ENCODE measurements at regions not wholly inside any gene's neighbourhood (a gene's known extent, or its start where the extent isn't known, plus 50 kb on each side); places are given as distances from the start of the nearest gene placed in this dataset.

GRCh38 chr1:94730450-94730849, 89.7 kb upstream of the SLC44A3 start:
- Mint-ChIP-seq H3K36me3 (ENCODE audit: insufficient read depth, unreplicated experiment) (no peaks in the 10 kb centered on the region), H3K4me1 (ENCODE audit: low read depth, unreplicated experiment) (peaks cover 7% of the 10 kb centered on the region), H3K27me3 (ENCODE audit: insufficient read depth, unreplicated experiment) (no peaks in the 10 kb centered on the region), H3K9me3 (ENCODE audit: unreplicated experiment) (no peaks in the 10 kb centered on the region), H3K4me3 (ENCODE audit: unreplicated experiment) (no peak overlapping the region), H3K27ac (ENCODE audit: unreplicated experiment) (no peak overlapping the region)
- intact Hi-C loops (cut with micrococcal nuclease; ENCODE audit: unreplicated experiment): no loop called here
- no TSS peak for BruUV-seq (replicated peaks)
- Histone ChIP-seq H3K36me3 (ENCODE audit: control insufficient read depth, insufficient read depth, low read length) (no peaks in the 10 kb centered on the region), H3K4me1 (no peaks in the 10 kb centered on the region), H3K27me3 (replicated peaks; ENCODE audit: control insufficient read depth, insufficient read depth, low read length) (no peaks in the 10 kb centered on the region), H3K4me3 (ENCODE audit: low read depth, low read length) (no peak overlapping the region), H3K9me3 (no peaks in the 10 kb centered on the region)
- POLR2A ChIA-PET: no interaction called here
- TF ChIP-seq, protein P1, sequence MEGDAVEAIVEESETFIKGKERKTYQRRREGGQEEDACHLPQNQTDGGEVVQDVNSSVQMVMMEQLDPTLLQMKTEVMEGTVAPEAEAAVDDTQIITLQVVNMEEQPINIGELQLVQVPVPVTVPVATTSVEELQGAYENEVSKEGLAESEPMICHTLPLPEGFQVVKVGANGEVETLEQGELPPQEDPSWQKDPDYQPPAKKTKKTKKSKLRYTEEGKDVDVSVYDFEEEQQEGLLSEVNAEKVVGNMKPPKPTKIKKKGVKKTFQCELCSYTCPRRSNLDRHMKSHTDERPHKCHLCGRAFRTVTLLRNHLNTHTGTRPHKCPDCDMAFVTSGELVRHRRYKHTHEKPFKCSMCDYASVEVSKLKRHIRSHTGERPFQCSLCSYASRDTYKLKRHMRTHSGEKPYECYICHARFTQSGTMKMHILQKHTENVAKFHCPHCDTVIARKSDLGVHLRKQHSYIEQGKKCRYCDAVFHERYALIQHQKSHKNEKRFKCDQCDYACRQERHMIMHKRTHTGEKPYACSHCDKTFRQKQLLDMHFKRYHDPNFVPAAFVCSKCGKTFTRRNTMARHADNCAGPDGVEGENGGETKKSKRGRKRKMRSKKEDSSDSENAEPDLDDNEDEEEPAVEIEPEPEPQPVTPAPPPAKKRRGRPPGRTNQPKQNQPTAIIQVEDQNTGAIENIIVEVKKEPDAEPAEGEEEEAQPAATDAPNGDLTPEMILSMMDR (IDR thresholded peaks at IDR 0.05; ENCODE audit: insufficient read depth in 1 of 2, low read depth in 1 of 2, low read length in 1 of 2, severe bottlenecking in 1 of 2, unreplicated experiment in 1 of 2): no peak
- CTCF ChIA-PET: interaction anchor here (0.7 kb wide), 1 partner anchor 71 kb away, joined by 7 read pairs; no protein-coding TSS in a partner anchor
- no peak for DNase-seq

DNA sequence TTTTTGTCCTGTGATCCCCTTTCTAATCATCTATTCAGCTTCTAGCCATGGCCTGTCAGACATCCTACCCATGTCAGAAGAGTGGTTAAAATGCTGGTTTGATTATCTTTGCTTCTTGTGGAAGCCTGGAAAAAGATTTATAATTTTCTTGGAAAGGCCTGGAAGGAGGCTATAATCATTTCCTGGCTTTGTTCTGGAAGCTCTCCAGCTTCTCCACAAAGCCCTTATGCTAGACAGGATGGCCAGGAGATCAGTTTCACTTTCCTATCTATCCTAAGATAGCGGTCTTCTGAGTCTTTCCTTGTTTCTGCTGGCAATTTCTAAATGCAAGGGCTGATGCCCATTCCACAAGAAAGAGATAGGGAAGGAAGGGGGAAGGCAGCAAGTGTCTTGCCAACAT, 90.9 kb upstream of the SLC44A3 start:
- no peak for DNase-seq
- H3K36me3 ChIP-seq (ENCODE audit: control insufficient read depth, insufficient read depth, low read length): no peaks in the 10 kb centered on the region
- H3K4me3 ChIP-seq (ENCODE audit: low read depth, low read length): no peak overlapping the region
- no peaks in the 10 kb centered on the region for H3K9me3 ChIP-seq
- ChIA-PET POLR2A (no interaction called here), CTCF (no interaction called here)
- H3K9me3 Mint-ChIP-seq (ENCODE audit: unreplicated experiment): no peaks in the 10 kb centered on the region
- no peak overlapping the region for H3K27ac Mint-ChIP-seq (ENCODE audit: unreplicated experiment)
- H3K27me3 ChIP-seq (replicated peaks; ENCODE audit: control insufficient read depth, insufficient read depth, low read length): no peaks in the 10 kb centered on the region
- H3K36me3 Mint-ChIP-seq (ENCODE audit: insufficient read depth, unreplicated experiment): no peaks in the 10 kb centered on the region
- no peaks in the 10 kb centered on the region for H3K27me3 Mint-ChIP-seq (ENCODE audit: insufficient read depth, unreplicated experiment)
- intact Hi-C loops (cut with micrococcal nuclease; ENCODE audit: unreplicated experiment): no loop called here
- no peak overlapping the region for H3K4me3 Mint-ChIP-seq (ENCODE audit: unreplicated experiment)
- no peaks in the 10 kb centered on the region for H3K4me1 ChIP-seq
- H3K4me1 Mint-ChIP-seq (ENCODE audit: low read depth, unreplicated experiment): peaks cover 6% of the 10 kb centered on the region
- BruUV-seq (replicated peaks): no TSS peak
- TF ChIP-seq, protein P1 (IDR thresholded peaks at IDR 0.05; ENCODE audit: insufficient read depth in 1 of 2, low read depth in 1 of 2, low read length in 1 of 2, severe bottlenecking in 1 of 2, unreplicated experiment in 1 of 2): no peak

DNA sequence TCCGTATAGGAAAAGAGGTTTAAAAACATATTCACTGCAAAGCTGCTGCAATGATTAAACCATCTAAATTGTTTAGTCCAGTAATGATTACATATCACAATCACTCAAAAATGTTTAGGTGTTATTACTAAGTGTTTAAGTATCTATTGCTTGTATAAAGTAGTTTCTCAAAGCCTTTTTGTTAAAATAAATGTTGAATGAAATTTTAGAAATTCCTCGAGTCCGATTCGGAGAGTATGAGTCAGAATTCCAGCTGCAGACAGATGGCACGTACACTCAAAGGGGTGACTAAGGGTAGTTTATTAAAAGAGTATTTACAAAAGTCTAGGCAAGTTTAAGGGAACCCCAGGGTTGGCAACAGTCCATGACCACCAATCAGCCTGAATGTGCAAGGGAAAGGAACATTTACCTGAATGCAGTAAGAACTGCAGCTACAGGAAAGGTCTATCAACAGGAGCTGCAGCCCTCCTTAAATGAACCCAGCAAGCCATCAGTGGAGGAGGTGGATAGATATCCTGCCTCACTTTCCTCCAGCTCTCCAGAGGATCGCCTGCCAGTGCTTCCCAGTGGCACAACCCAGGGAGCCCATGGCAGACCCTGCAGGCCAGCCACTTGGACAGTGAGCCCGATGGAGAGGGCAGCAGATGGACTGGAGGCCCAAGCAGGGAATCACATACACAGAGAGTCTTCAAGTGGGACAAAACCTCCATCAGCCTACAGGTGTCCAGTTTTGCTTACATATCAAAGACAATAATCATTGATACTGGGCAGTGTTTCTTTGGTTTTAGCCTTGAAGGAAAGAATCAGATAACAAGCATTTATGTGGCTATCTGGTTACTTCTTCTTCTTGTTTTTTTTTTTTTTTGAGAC, 92.1 kb upstream of the SLC44A3 start:
- no peaks in the 10 kb centered on the region for H3K36me3 ChIP-seq (ENCODE audit: control insufficient read depth, insufficient read depth, low read length)
- H3K9me3 ChIP-seq: no peaks in the 10 kb centered on the region
- H3K4me3 ChIP-seq (ENCODE audit: low read depth, low read length): no peak overlapping the region
- intact Hi-C loops (cut with micrococcal nuclease; ENCODE audit: unreplicated experiment): no loop called here
- H3K27me3 ChIP-seq (replicated peaks; ENCODE audit: control insufficient read depth, insufficient read depth, low read length): no peaks in the 10 kb centered on the region
- Mint-ChIP-seq H3K9me3 (ENCODE audit: unreplicated experiment) (no peaks in the 10 kb centered on the region), H3K4me3 (ENCODE audit: unreplicated experiment) (no peak overlapping the region), H3K27ac (ENCODE audit: unreplicated experiment) (no peak overlapping the region), H3K4me1 (ENCODE audit: low read depth, unreplicated experiment) (peaks cover 6% of the 10 kb centered on the region), H3K36me3 (ENCODE audit: insufficient read depth, unreplicated experiment) (no peaks in the 10 kb centered on the region), H3K27me3 (ENCODE audit: insufficient read depth, unreplicated experiment) (no peaks in the 10 kb centered on the region)
- CTCF ChIA-PET: no interaction called here
- H3K4me1 ChIP-seq: no peaks in the 10 kb centered on the region
- no TSS peak for BruUV-seq (replicated peaks)
- POLR2A ChIA-PET: no interaction called here
- DNase-seq: no peak
- TF ChIP-seq, protein P1 (IDR thresholded peaks at IDR 0.05; ENCODE audit: insufficient read depth in 1 of 2, low read depth in 1 of 2, low read length in 1 of 2, severe bottlenecking in 1 of 2, unreplicated experiment in 1 of 2): no peak
